AG08396 (cell line): ENCODE measurements at regions not wholly inside any gene's neighbourhood (a gene's known extent, or its start where the extent isn't known, plus 50 kb on each side); places are given as distances from the start of the nearest gene placed in this dataset.

Experiments used
- DNase-seq: peaks from one replicate; pipeline ENCODE4 v3.0.0; 2012; ENCODE audit warnings: low spot score, mixed read lengths

GRCh38 chr5:167790045-167790444, 501.4 kb upstream of the WWC1 start:
- no peak for DNase-seq

- DNase-seq = no peak
Measured at GRCh38 chr5:167790462-167791260, 500.8 kb upstream of the WWC1 start.

GRCh38 chr5:167792514-167792913, 498.9 kb upstream of the WWC1 start:
- no peak for DNase-seq

GRCh38 chr5:167793700-167794099, 497.7 kb upstream of the WWC1 start:
- DNase-seq = no peak

GRCh38 chr5:167794121-167794520, 497.3 kb upstream of the WWC1 start:
- DNase-seq = no peak

GRCh38 chr5:167796672-167797071, 494.8 kb upstream of the WWC1 start:
- no peak for DNase-seq

GRCh38 chr5:167797933-167798332, 493.5 kb upstream of the WWC1 start:
- DNase-seq = no peak

- DNase-seq = no peak
Measured at GRCh38 chr5:167798448-167798847, 493.0 kb upstream of the WWC1 start.

- DNase-seq = no peak
Measured at GRCh38 chr5:167800427-167800826, 491.0 kb upstream of the WWC1 start.

GRCh38 chr5:167801999-167802398, 489.4 kb upstream of the WWC1 start:
- no peak for DNase-seq

GRCh38 chr5:167802755-167803431, 488.6 kb upstream of the WWC1 start:
- DNase-seq = no peak

GRCh38 chr5:167804512-167805220, 486.8 kb upstream of the WWC1 start:
- DNase-seq = no peak

GRCh38 chr5:167810573-167810972, 480.9 kb upstream of the WWC1 start:
- no peak for DNase-seq

GRCh38 chr5:167812871-167813270, 478.6 kb upstream of the WWC1 start:
- no peak for DNase-seq

GRCh38 chr5:167813389-167813788, 478.1 kb upstream of the WWC1 start:
- DNase-seq = no peak

GRCh38 chr5:167814040-167814439, 477.4 kb upstream of the WWC1 start:
- no peak for DNase-seq

- peak; percentile 62 for DNase-seq
Measured at GRCh38 chr5:167814828-167815227, 476.6 kb upstream of the WWC1 start.

GRCh38 chr5:167816354-167816753, 475.1 kb upstream of the WWC1 start:
- no peak for DNase-seq

GRCh38 chr5:167816864-167817263, 474.6 kb upstream of the WWC1 start:
- no peak for DNase-seq

- no peak for DNase-seq
Measured at GRCh38 chr5:167819406-167819805, 472.0 kb upstream of the WWC1 start.

GRCh38 chr5:167820101-167820990, 471.1 kb upstream of the WWC1 start:
- no peak for DNase-seq

GRCh38 chr5:167821151-167821550, 470.3 kb upstream of the WWC1 start:
- no peak for DNase-seq
